ENCODE measurements at regions not wholly inside any gene's neighbourhood (a gene's known extent, or its start where the extent isn't known, plus 50 kb on each side); places are given as distances from the start of the nearest gene placed in this dataset.

DNA sequence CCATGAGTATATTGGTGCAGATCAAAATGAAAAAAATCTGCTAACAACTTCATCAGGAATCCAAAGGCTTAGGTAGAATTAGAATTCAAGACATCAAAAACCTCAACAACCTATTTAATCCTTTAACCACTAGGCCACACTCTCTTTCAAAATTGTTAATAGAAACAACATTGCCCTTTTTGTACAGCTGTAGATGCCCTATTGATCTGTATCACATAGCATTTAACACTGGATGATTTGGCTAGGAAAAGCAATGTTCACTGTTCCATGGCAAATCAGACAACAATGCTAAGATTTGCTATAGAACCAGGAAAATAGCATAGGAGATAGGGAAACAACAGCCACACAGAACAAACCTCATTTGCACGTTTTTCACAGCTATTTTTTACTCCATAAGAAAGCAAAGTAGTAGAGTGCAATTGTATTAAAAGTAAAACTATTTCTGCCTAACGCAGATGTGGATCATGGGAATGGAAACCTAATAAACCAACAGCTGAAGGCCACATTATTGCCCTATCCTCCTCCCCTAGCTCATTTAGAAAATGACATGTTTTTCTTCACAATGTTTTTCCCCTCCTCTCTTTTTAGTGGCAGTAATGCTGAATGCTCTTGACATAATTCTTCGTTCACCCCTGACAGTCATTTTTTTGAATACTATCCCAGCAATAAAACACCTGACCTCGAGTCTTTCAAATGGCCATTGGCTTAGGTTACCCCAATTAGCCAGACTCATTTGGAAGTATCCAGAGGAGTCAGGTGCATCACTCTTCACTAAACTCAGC lies 373.0 kb upstream of the CCNH start:
- TF ChIP-seq POLR2AphosphoS5 (IDR thresholded peaks at IDR 0.05) (no peak), CTCF (IDR thresholded peaks at IDR 0.05) (no peak), POLR2A (IDR thresholded peaks at IDR 0.05) (no peak), EP300 (IDR thresholded peaks at IDR 0.05) (no peak)
